ENCODE measurements at regions not wholly inside any gene's neighbourhood (a gene's known extent, or its start where the extent isn't known, plus 50 kb on each side); places are given as distances from the start of the nearest gene placed in this dataset.

DNA sequence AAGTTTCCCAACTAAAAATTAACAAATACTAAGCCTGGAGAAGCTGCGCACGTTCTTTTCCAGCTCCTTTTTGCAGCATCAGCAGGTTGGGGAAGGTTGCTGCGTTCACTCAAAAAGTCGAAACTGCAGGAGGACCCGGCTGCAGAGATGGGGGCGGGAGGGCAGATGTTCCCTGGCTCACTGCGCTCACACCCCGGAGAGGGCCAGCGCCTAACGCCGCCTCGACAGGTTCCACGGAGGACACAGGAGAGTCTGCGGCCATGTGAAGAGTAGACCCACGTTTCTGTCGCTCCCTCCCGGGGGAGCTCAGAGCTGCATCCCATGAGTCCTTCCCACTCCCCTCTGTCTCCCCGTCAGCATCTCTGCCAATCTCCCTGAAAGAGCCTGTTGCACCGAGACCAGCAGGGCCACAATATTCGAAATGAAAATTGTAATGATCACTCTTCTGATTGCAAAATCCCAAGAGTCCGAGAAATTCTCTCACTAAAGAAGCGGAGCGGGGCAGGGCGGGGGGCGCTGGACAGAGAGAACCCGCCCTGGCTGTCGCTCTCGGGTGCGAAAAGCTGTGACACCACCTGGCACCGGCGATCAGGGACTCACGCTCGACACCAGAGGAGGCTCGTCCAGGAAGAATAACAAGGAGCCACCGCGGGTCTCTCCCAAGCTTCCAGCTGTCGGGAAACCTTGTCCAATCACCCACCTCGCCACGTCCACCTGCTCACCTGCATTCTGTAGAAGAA lies 131.5 kb upstream of the PFKP start:
- H3K4me1 ChIP-seq = no peaks in the 10 kb centered on the region
- H3K4me3 ChIP-seq = no peak overlapping the region
- DNase-seq (ENCODE audit: low spot score in 2 of 2) = no peak
- TF ChIP-seq, protein P1, sequence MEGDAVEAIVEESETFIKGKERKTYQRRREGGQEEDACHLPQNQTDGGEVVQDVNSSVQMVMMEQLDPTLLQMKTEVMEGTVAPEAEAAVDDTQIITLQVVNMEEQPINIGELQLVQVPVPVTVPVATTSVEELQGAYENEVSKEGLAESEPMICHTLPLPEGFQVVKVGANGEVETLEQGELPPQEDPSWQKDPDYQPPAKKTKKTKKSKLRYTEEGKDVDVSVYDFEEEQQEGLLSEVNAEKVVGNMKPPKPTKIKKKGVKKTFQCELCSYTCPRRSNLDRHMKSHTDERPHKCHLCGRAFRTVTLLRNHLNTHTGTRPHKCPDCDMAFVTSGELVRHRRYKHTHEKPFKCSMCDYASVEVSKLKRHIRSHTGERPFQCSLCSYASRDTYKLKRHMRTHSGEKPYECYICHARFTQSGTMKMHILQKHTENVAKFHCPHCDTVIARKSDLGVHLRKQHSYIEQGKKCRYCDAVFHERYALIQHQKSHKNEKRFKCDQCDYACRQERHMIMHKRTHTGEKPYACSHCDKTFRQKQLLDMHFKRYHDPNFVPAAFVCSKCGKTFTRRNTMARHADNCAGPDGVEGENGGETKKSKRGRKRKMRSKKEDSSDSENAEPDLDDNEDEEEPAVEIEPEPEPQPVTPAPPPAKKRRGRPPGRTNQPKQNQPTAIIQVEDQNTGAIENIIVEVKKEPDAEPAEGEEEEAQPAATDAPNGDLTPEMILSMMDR (IDR thresholded peaks at IDR 0.05) = no peak
- no peaks in the 10 kb centered on the region for H3K36me3 ChIP-seq
- 72% methylated on average over 39 of the region's 39 CpGs for WGBS
- H3K27ac ChIP-seq = no peak overlapping the region
- H3K27me3 ChIP-seq = peaks cover 17% of the 10 kb centered on the region
- no peaks in the 10 kb centered on the region for H3K9me3 ChIP-seq

DNA sequence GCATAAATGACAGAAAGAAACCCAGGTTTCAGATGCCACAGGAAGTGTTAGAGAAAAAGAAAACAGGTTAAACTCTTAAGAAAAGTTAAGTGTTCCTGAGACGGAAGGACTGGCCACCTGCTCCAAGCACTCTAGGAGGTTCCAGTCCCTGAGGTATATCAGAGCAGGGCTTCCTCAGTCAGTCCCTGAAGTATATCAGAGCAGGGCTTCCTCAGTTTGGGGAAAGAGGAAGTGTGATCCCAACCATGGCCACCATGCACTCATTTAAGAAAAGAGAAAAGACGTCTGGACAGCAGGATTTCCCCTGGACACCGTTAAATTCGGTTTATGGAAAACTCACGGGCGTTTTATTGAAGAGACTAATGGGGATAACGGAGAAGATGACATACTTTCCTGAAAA lies 133.4 kb upstream of the PFKP start:
- Histone ChIP-seq H3K36me3 (no peaks in the 10 kb centered on the region), H3K9me3 (no peaks in the 10 kb centered on the region), H3K27ac (no peak overlapping the region), H3K4me1 (no peaks in the 10 kb centered on the region), H3K4me3 (no peak overlapping the region), H3K27me3 (peaks cover 24% of the 10 kb centered on the region)
- 66% methylated on average over 7 of the region's 7 CpGs for WGBS
- no peak for TF ChIP-seq POLR2AphosphoS5 (IDR thresholded peaks at IDR 0.05)
- TF ChIP-seq, protein P1 (IDR thresholded peaks at IDR 0.05) = no peak
- no peak for TF ChIP-seq EP300 (IDR thresholded peaks at IDR 0.05)
- no peak for TF ChIP-seq POLR2A (IDR thresholded peaks at IDR 0.05)
- DNase-seq (ENCODE audit: low spot score in 2 of 2) = no peak

DNA sequence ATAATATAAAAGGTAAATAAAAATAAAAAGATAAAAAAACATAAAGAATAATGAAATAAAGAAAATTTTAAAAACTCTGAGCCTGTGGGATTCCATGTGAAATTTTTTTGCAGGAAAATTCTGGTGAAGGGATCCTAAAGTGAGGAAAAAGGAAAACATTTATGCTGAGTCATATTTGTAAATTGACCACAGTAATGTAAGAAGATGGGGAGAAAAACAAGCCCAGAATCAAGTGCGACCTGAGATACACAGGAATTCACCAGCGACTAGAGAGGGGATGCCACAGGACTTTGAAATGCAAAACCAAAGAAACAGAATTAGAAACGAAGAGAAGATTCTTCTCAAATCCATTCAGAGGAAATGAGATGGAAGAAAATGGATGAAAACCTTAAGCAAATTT lies 133.8 kb upstream of the PFKP start:
- Histone ChIP-seq H3K27me3 (peaks cover 22% of the 10 kb centered on the region), H3K27ac (no peak overlapping the region), H3K4me3 (no peak overlapping the region), H3K9me3 (no peaks in the 10 kb centered on the region), H3K36me3 (no peaks in the 10 kb centered on the region), H3K4me1 (no peaks in the 10 kb centered on the region)
- TF ChIP-seq, protein P1 (IDR thresholded peaks at IDR 0.05) = no peak
- TF ChIP-seq EP300 (IDR thresholded peaks at IDR 0.05) (no peak), POLR2AphosphoS5 (IDR thresholded peaks at IDR 0.05) (no peak), POLR2A (IDR thresholded peaks at IDR 0.05) (no peak)
- DNase-seq (ENCODE audit: low spot score in 2 of 2) = no peak
- WGBS = 45% methylated on average over 3 of the region's 3 CpGs

DNA sequence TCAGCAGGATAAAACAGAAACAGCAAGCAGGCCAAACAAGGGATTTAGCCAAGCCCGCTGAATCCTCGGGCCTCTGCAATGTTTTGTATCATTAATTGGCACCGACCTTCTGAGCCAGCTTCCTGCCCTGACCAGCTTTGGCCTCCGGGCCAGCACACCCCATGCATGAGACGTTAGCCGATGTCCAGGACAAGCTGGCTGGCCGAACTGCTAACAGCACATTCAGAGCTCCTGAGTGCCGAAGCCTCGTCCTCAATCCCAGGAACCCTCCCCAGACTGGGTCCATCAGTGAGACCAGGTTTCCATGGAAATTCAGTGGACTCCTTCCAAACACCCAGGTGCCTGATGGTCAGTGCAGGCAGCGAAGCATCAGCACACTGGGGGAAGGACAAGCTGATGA lies 134.3 kb upstream of the PFKP start:
- Histone ChIP-seq H3K27ac (no peak overlapping the region), H3K4me3 (no peak overlapping the region), H3K9me3 (no peaks in the 10 kb centered on the region), H3K36me3 (no peaks in the 10 kb centered on the region), H3K4me1 (no peaks in the 10 kb centered on the region), H3K27me3 (peaks cover 23% of the 10 kb centered on the region)
- DNase-seq (ENCODE audit: low spot score in 2 of 2) = no peak
- no peak for TF ChIP-seq POLR2A (IDR thresholded peaks at IDR 0.05)
- TF ChIP-seq, protein P1 (IDR thresholded peaks at IDR 0.05) = no peak
- TF ChIP-seq POLR2AphosphoS5 (IDR thresholded peaks at IDR 0.05) = no peak
- TF ChIP-seq EP300 (IDR thresholded peaks at IDR 0.05) = no peak
- WGBS = 92% methylated on average over 10 of the region's 10 CpGs

DNA sequence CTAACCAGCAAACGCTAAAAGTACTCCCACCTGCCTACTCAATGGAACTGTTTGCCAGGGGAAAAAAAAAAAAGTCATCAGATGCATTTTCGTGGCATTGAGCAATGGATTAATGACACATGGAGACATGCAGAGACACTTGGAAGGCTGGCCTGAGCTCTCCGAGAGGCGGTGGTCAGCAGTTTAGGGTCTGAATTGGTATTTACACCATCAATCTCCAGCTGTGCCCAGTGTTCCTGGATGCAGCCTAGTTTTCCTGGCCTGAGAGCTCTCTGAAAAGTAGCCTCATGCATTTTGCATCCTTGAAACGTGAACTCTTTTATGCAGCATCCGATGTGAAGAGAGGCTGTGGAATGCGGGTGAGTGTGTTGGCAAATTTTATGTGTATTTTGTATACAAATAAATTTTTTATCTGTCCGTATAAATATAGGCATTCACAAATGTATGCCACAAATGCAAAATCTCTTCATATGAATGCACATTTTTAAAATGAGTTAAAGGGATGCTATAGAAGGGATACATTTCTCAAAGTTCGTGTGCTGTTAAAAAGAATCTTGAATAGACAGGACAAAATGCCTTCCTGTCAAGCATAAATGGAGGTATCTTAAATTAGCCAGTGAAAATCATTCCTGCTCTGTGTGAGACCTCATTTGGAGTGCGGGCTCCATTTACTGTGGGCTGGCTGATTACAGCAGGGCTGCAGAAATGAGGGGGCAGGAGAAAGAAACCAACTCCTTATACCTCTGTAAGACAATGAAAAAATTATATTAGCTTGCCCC lies 137.7 kb upstream of the PFKP start:
- 34% methylated on average over 10 of the region's 10 CpGs for WGBS
- no peak overlapping the region for H3K27ac ChIP-seq
- H3K36me3 ChIP-seq = no peaks in the 10 kb centered on the region
- no peak for TF ChIP-seq POLR2A (IDR thresholded peaks at IDR 0.05)
- TF ChIP-seq, protein P1 (IDR thresholded peaks at IDR 0.05) = no peak
- no peak for TF ChIP-seq POLR2AphosphoS5 (IDR thresholded peaks at IDR 0.05)
- no peak for TF ChIP-seq EP300 (IDR thresholded peaks at IDR 0.05)
- no peak overlapping the region for H3K4me3 ChIP-seq
- H3K4me1 ChIP-seq = no peaks in the 10 kb centered on the region
- H3K9me3 ChIP-seq = no peaks in the 10 kb centered on the region
- H3K27me3 ChIP-seq = peaks cover 24% of the 10 kb centered on the region
- no peak for DNase-seq (ENCODE audit: low spot score in 2 of 2)

All from suprapubic skin (tissue), 4 donors.